ENCODE measurements at regions not wholly inside any gene's neighbourhood (a gene's known extent, or its start where the extent isn't known, plus 50 kb on each side); places are given as distances from the start of the nearest gene placed in this dataset.

DNA sequence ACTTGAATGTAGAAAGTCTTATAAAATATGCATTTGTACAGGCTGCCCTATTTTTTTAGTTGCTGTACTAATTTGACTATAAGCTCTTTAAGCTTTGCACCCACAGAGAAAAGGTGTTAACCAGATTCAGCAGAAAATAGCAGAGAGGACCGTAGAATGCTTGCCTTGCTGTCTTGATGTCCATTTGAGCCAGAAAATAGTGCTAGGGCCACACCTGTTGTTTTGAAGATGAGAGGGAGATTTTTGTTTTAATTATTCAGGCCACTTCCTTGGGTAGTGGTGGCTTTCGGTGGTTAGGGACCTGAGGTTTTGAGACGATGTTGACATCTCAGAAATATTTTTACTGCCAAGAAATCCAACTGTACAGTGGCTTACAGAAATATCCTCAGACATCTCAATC, 196.0 kb downstream of the SPATA31D1 start:
- no peaks in the 10 kb centered on the region for H3K4me1 ChIP-seq (ENCODE audit: control insufficient read depth, insufficient read depth, low read length, poor library complexity, severe bottlenecking)
- WGBS, 2 experiments (ENCODE audit: insufficient coverage in 2 of 2): 80% methylated on average over 2 of the region's 3 CpGs; no CpG with 5 or more reads in 1 of the 2 experiments
- H3K4me3 ChIP-seq (ENCODE audit: extremely low read depth, insufficient read depth, low read length, poor library complexity, severe bottlenecking): no peak overlapping the region

DNA sequence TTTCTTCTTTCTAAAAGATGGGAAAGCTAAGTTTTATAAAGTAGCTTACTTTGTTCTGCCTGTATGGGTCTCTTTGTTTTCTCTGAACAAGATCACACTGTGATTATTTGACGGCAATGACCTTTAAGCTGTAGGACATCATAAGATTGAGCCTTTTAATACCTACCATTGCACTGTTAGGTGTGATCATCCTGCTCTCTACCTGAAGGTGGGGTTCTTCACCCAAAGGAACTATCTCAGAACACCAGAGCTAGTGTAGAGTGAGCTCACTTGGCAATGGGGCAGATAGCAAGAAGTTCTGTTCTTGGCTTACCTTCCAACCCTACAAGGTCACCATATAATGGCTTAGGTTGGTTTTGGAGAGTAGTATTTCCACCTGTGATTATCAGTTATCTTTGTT, 200.2 kb downstream of the SPATA31D1 start:
- WGBS, 2 experiments (ENCODE audit: insufficient coverage in 2 of 2): no CpG with 5 or more reads among the region's 1 CpG
- H3K27ac ChIP-seq (ENCODE audit: low read depth, low read length, severe bottlenecking): no peak overlapping the region
- H3K9me3 ChIP-seq (ENCODE audit: control insufficient read depth, low read length): no peaks in the 10 kb centered on the region

More for the DNA sequence above, 196.0 kb downstream of the SPATA31D1 start:
- no peak overlapping the region for H3K27ac ChIP-seq (ENCODE audit: low read depth, low read length, severe bottlenecking)
- H3K9me3 ChIP-seq (ENCODE audit: control insufficient read depth, low read length): no peaks in the 10 kb centered on the region
- no peaks in the 10 kb centered on the region for H3K36me3 ChIP-seq (ENCODE audit: control insufficient read depth, insufficient read depth, low read length)

GRCh38 chr9:82191082-82191770, 202.7 kb downstream of the SPATA31D1 start:
- no peak overlapping the region for H3K27ac ChIP-seq (ENCODE audit: low read depth, low read length, severe bottlenecking)
- H3K4me3 ChIP-seq (ENCODE audit: extremely low read depth, insufficient read depth, low read length, poor library complexity, severe bottlenecking): no peak overlapping the region
- no peaks in the 10 kb centered on the region for H3K4me1 ChIP-seq (ENCODE audit: control insufficient read depth, insufficient read depth, low read length, poor library complexity, severe bottlenecking)
- WGBS, 2 experiments (ENCODE audit: insufficient coverage in 2 of 2): 80 to 84% methylated on average over 2 of the region's 4 CpGs
- H3K9me3 ChIP-seq (ENCODE audit: control insufficient read depth, low read length): no peaks in the 10 kb centered on the region
- no peaks in the 10 kb centered on the region for H3K36me3 ChIP-seq (ENCODE audit: control insufficient read depth, insufficient read depth, low read length)

More for the DNA sequence above, 200.2 kb downstream of the SPATA31D1 start:
- H3K4me1 ChIP-seq (ENCODE audit: control insufficient read depth, insufficient read depth, low read length, poor library complexity, severe bottlenecking): no peaks in the 10 kb centered on the region
- H3K4me3 ChIP-seq (ENCODE audit: extremely low read depth, insufficient read depth, low read length, poor library complexity, severe bottlenecking): no peak overlapping the region
- no peaks in the 10 kb centered on the region for H3K36me3 ChIP-seq (ENCODE audit: control insufficient read depth, insufficient read depth, low read length)

DNA sequence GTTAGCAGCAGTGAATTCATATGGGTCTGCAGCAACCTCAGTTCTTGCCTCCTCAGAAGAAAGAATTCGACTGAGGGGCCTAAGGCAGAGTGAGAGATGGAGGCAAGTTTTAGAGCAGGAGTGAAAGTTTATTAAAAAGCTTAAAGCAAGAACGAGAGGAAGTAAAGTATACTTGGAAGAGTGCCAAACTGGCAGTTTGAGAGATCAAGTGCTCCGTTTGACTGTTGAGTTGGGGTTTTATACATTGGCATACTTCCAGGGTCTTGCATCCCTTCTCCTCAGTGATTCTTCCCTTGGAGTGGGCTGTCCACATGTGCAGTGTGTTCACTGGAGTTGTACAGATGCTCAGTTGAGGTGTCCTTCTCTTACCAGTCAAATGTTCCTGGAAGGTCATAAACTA, 203.6 kb downstream of the SPATA31D1 start:
- Histone ChIP-seq H3K4me1 (ENCODE audit: control insufficient read depth, insufficient read depth, low read length, poor library complexity, severe bottlenecking) (no peaks in the 10 kb centered on the region), H3K36me3 (ENCODE audit: control insufficient read depth, insufficient read depth, low read length) (no peaks in the 10 kb centered on the region), H3K4me3 (ENCODE audit: extremely low read depth, insufficient read depth, low read length, poor library complexity, severe bottlenecking) (no peak overlapping the region), H3K27ac (ENCODE audit: low read depth, low read length, severe bottlenecking) (no peak overlapping the region), H3K9me3 (ENCODE audit: control insufficient read depth, low read length) (no peaks in the 10 kb centered on the region)
- 78 to 83% methylated on average over 3 of the region's 3 CpGs for WGBS, 2 experiments (ENCODE audit: insufficient coverage in 2 of 2)

- Histone ChIP-seq H3K4me1 (ENCODE audit: control insufficient read depth, insufficient read depth, low read length, poor library complexity, severe bottlenecking) (no peaks in the 10 kb centered on the region), H3K36me3 (ENCODE audit: control insufficient read depth, insufficient read depth, low read length) (no peaks in the 10 kb centered on the region), H3K4me3 (ENCODE audit: extremely low read depth, insufficient read depth, low read length, poor library complexity, severe bottlenecking) (no peak overlapping the region), H3K27ac (ENCODE audit: low read depth, low read length, severe bottlenecking) (no peak overlapping the region), H3K9me3 (ENCODE audit: control insufficient read depth, low read length) (no peaks in the 10 kb centered on the region)
Measured at GRCh38 chr9:82196622-82197441, 208.3 kb downstream of the SPATA31D1 start.

DNA sequence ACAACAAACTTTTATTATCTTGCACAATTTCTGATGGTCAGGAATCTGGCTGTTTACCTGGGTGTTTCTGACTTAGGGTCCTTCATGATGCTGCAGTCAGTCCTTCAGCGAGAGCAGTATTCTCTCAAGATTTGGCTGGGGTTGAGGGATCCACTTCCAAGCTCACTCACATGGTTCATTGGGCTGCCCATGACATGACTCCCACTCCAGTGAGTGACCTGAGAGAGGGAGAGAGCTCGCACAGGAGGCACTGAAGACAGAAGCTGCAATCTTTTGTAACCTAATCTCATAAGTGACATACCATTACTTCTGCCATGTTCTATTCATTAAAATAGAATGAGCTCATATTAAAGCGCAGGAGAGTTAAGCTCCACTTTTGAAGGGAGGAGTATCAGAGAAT, 212.6 kb downstream of the SPATA31D1 start:
- H3K27ac ChIP-seq (ENCODE audit: low read depth, low read length, severe bottlenecking): no peak overlapping the region
- no peak overlapping the region for H3K4me3 ChIP-seq (ENCODE audit: extremely low read depth, insufficient read depth, low read length, poor library complexity, severe bottlenecking)
- no peaks in the 10 kb centered on the region for H3K36me3 ChIP-seq (ENCODE audit: control insufficient read depth, insufficient read depth, low read length)
- 100% methylated on average over 1 of the region's 3 CpGs for WGBS, 2 experiments (ENCODE audit: insufficient coverage in 2 of 2)
- H3K4me1 ChIP-seq (ENCODE audit: control insufficient read depth, insufficient read depth, low read length, poor library complexity, severe bottlenecking): no peaks in the 10 kb centered on the region
- no peaks in the 10 kb centered on the region for H3K9me3 ChIP-seq (ENCODE audit: control insufficient read depth, low read length)

DNA sequence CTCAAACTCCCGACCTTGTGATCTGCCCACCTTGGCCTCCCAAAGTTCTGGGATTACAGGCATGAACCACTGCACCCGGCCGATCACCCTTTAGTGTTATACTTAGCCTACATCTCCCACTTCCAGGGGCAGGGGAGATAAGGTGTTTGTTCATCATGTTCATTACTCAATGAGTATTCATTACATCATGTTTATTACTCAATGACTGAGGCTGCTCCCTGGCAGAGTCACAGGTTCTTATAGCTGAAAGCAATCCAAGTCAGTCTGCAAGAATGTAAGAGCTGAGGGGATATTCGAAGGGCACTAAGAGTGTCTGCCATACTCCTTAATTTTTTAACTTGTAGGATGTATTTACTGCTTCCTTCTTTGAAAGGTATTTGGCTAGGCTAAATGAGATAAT, 214.2 kb downstream of the SPATA31D1 start:
- no peaks in the 10 kb centered on the region for H3K9me3 ChIP-seq (ENCODE audit: control insufficient read depth, low read length)
- WGBS, 2 experiments (ENCODE audit: insufficient coverage in 2 of 2): 83 to 100% methylated on average over 1 of the region's 4 CpGs
- no peak overlapping the region for H3K4me3 ChIP-seq (ENCODE audit: extremely low read depth, insufficient read depth, low read length, poor library complexity, severe bottlenecking)
- no peaks in the 10 kb centered on the region for H3K4me1 ChIP-seq (ENCODE audit: control insufficient read depth, insufficient read depth, low read length, poor library complexity, severe bottlenecking)
- H3K36me3 ChIP-seq (ENCODE audit: control insufficient read depth, insufficient read depth, low read length): no peaks in the 10 kb centered on the region
- H3K27ac ChIP-seq (ENCODE audit: low read depth, low read length, severe bottlenecking): no peak overlapping the region

DNA sequence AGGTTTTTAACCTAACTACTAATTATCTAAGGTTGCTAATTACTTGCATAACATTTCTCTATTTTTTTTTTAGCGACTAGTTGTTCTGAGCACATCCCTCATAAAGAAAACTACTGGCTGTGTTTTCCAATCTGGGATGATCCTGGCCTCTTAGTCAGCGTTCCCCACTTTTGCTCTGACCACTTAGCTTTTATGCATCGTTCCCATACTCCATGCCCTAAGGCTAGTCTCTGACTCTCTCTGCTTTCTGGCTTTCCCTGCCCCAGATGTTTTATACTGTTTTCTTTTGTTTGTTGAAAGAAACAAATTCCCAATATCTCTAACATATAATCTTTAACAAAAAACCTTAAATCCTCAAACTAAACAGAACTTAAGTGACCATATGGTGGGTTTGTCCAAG, 217.9 kb downstream of the SPATA31D1 start:
- Histone ChIP-seq H3K9me3 (ENCODE audit: control insufficient read depth, low read length) (no peaks in the 10 kb centered on the region), H3K4me3 (ENCODE audit: extremely low read depth, insufficient read depth, low read length, poor library complexity, severe bottlenecking) (no peak overlapping the region), H3K27ac (ENCODE audit: low read depth, low read length, severe bottlenecking) (no peak overlapping the region), H3K36me3 (ENCODE audit: control insufficient read depth, insufficient read depth, low read length) (no peaks in the 10 kb centered on the region), H3K4me1 (ENCODE audit: control insufficient read depth, insufficient read depth, low read length, poor library complexity, severe bottlenecking) (no peaks in the 10 kb centered on the region)
- WGBS, 2 experiments (ENCODE audit: insufficient coverage in 2 of 2): 77 to 82% methylated on average over 2 to 3 of the region's 3 CpGs

- H3K9me3 ChIP-seq (ENCODE audit: control insufficient read depth, low read length): no peaks in the 10 kb centered on the region
- no CpG with 5 or more reads among the region's 1 CpG for WGBS, 2 experiments (ENCODE audit: insufficient coverage in 2 of 2)
- no peaks in the 10 kb centered on the region for H3K36me3 ChIP-seq (ENCODE audit: control insufficient read depth, insufficient read depth, low read length)
- H3K4me3 ChIP-seq (ENCODE audit: extremely low read depth, insufficient read depth, low read length, poor library complexity, severe bottlenecking): no peak overlapping the region
- no peaks in the 10 kb centered on the region for H3K4me1 ChIP-seq (ENCODE audit: control insufficient read depth, insufficient read depth, low read length, poor library complexity, severe bottlenecking)
- H3K27ac ChIP-seq (ENCODE audit: low read depth, low read length, severe bottlenecking): no peak overlapping the region
Measured at GRCh38 chr9:82206946-82207345, 218.4 kb downstream of the SPATA31D1 start.

DNA sequence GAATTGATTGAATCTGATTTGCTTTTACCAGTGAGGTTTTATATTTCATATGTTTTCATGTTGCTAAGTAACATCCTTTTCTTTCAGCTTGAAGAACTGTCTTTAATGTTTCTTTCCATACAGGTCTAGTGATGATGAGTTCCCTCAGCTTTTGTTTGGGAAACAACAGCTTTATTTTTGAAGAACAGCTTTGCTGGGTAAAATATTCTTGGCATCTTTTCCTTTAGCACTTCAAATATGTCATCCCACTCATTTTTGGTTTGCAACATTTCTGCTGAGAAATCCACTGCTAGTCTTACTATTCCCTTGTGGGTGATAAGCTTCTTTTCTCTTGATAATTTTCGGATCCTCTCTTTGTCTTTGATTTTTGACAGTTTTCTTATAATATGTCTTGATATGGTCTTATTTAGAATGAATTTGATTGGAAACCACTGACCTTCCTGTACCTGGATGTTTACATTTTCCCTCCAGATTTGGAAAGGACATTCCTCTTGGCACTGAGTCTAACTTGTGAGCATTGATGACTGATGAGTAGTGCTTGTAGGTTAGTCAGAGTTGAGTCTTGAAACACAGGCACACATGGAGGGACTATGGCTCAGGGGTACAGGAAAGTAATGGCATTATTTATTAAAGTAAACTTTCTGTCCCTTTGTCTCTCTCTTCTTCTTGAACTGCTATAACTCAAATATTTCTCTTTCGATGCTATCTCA, 220.3 kb downstream of the SPATA31D1 start:
- H3K36me3 ChIP-seq (ENCODE audit: control insufficient read depth, insufficient read depth, low read length): no peaks in the 10 kb centered on the region
- no peaks in the 10 kb centered on the region for H3K4me1 ChIP-seq (ENCODE audit: control insufficient read depth, insufficient read depth, low read length, poor library complexity, severe bottlenecking)
- H3K27ac ChIP-seq (ENCODE audit: low read depth, low read length, severe bottlenecking): no peak overlapping the region
- no peak overlapping the region for H3K4me3 ChIP-seq (ENCODE audit: extremely low read depth, insufficient read depth, low read length, poor library complexity, severe bottlenecking)
- WGBS, 2 experiments (ENCODE audit: insufficient coverage in 2 of 2): 80 to 100% methylated on average over 1 of the region's 2 CpGs
- no peaks in the 10 kb centered on the region for H3K9me3 ChIP-seq (ENCODE audit: control insufficient read depth, low read length)

Measured in mesodermal cell (in vitro differentiated cells).